Activated effector memory CD4-positive, alpha-beta T cell treated with Interleukin-2 at 50 U/mL for 16 hours (primary cell): ENCODE measurements at regions not wholly inside any gene's neighbourhood (a gene's known extent, or its start where the extent isn't known, plus 50 kb on each side); places are given as distances from the start of the nearest gene placed in this dataset.

Experiments used
- DNase-seq: peaks from one replicate; pipeline ENCODE4 v3.0.0-alpha.2; 2020

- DNase-seq: no peak
These were observed 95.0 kb downstream of the MRPL36 start for GRCh38 chr5:1704676-1705075.

DNA sequence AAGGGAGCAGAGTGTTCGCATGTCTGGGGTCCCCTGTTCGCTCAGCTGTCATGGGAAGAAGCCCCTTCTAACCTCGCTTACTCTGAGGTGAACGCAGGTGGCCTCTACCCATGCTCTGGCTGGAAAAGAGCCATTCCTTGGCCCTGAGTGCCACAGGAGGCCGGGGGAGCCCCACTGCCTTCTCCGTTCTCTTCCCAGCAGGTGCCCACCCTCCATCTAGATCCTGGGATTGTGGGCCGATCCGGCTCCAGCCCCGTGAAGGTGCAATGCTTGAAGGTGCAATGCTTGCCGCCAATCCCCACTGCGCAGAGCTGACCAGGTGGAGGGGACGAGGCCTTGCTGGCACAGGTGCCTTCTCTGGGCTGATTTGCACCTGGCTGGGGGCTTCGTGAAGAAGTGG, 95.4 kb downstream of the MRPL36 start:
- DNase-seq: no peak

- no peak for DNase-seq
These were observed 96.1 kb downstream of the MRPL36 start for GRCh38 chr5:1703352-1704050.

DNA sequence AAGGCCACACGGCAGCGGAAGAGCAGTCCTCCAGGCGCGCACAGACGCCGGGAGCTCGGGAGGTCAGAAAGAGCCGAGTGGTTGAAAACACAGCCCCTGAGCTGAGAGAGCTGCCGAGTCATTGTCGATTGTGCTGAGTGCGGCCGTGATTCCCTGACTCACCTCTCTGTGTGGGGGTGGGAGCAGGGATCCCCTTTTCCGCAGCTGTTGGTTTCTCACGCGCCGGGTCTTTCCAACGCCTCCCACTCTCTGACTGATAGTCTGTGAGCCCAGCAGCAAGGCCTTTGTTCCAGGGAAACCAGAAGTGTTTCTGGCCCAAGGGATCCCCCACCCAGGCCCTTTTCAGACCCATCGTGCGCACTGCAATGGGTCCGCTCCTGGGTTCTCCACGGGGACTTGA, 97.3 kb downstream of the MRPL36 start:
- no peak for DNase-seq

DNA sequence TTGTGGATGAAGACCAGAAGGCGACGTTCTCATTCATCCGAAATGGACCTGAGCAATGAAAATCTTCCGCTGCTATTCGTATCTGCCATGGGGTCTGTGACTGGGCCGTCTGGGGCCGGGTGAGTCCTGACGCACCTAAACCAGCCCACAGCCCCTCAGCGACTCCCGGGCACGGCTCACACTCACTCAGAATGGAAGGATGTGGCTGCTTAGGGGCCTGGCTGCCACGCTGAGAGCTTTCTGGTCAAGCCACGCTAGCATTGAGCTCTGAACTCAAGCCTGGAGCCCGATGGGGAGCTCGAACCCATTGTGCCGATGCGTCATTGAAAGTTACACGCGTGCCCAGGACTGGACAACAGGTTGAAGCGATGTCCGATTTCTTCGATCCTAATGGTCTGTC, 97.8 kb downstream of the MRPL36 start:
- DNase-seq: no peak

- DNase-seq: no peak
These were observed 98.3 kb downstream of the MRPL36 start for GRCh38 chr5:1701216-1701864.

- no peak for DNase-seq
These were observed 100.2 kb downstream of the MRPL36 start for GRCh38 chr5:1699394-1699793.

DNA sequence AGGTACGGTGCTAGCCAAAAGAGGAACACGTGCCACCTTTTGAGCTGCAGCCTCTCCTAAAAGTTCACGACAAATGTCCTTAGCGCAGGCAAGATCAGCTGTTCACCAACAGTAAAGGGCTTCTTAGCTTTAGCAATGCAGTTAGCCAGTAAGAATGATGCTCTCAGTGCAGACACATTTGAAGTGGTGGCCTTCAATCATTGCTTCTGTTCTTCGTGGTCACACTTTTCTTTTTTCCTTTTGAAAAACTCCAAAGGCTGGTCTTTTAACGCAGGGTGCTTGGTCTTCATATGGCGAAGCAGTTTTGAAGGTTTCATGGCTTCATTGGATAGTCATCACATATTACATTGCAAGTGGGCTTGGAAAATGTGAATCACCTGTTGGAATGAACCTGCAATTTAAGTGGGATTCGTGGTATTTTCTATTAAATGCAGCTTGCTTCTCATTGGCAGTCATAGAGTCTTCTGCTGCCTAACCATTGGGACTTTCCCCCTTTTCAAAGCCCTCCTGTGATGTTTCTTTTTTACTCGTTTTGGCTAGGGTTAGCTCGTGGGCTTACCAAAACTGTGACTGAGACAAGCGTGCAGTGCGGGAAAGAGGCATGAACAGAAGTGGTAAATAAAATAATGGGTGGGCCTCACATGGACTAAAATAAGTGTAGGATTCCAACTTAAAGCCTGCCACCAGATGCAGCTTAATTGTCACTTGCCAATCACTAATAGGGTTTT, 100.9 kb downstream of the MRPL36 start:
- no peak for DNase-seq

GRCh38 chr5:1692381-1692780, 107.3 kb downstream of the MRPL36 start:
- DNase-seq: no peak

- DNase-seq: no peak
These were observed 112.2 kb downstream of the MRPL36 start for GRCh38 chr5:1687301-1687970.

GRCh38 chr5:1686016-1686802, 113.4 kb downstream of the MRPL36 start:
- no peak for DNase-seq

- no peak for DNase-seq
These were observed 114.6 kb downstream of the MRPL36 start for GRCh38 chr5:1685066-1685465.

DNA sequence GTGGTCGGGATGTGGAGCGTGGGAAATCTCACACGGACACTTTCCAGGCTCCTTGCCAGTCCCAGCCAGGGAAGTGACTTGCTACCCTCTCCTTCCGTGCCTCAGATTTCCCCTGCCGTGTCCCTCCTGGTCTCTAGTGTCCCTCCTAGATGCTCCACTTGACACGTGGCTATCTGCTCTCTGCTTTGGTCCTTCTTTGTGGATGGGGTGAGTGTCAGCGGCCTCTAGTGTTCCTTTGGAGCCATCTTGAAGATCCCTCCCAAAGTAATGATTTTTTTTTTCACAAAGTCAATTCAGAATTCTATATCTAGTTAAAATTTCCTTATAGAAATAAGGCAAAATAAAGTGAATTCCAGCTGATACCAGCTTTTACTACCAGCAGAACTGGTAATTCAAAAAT, 117.7 kb downstream of the MRPL36 start:
- no peak for DNase-seq

- DNase-seq: no peak
These were observed 126.5 kb downstream of the MRPL36 start for GRCh38 chr5:1673042-1673677.

- DNase-seq: no peak
These were observed 127.2 kb downstream of the MRPL36 start for GRCh38 chr5:1672396-1672795.

DNA sequence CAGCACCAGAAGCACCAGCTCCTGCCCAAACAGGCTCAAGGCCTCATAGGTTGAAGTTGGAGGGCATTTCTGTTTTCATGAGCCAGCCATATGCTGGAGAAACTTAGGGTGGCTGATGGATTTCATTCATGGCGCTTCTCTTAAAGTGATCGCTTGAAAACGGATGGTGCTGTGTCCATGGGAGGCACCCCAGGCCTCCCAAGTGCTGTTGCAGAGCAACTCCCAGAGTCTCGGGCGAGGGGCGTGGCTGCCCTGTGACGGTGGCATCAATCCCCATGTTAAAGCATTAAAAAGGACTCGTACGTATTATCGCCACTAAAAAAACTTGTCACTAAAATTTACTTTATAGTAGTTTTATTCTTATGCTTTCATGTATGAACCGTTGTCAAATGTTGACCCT, 128.3 kb downstream of the MRPL36 start:
- no peak for DNase-seq

DNA sequence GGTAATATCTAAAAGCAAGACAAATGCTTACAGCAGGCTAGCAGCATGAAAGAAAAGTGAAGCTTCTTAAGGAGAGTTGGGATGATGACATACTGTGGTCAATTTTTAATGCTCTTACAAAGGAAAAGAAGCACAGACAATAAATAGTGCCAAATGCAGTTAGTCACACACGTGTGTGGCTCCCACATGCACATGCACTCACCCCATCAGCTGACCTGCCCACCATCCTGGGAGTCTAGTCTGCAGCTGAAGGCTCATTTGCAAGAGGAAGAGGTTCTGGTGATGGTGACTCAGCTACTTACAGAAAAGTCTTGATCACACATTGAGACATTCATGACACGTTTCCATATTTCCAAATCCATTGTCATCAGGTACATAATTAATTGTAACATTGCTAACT, 129.3 kb downstream of the MRPL36 start:
- no peak for DNase-seq

DNA sequence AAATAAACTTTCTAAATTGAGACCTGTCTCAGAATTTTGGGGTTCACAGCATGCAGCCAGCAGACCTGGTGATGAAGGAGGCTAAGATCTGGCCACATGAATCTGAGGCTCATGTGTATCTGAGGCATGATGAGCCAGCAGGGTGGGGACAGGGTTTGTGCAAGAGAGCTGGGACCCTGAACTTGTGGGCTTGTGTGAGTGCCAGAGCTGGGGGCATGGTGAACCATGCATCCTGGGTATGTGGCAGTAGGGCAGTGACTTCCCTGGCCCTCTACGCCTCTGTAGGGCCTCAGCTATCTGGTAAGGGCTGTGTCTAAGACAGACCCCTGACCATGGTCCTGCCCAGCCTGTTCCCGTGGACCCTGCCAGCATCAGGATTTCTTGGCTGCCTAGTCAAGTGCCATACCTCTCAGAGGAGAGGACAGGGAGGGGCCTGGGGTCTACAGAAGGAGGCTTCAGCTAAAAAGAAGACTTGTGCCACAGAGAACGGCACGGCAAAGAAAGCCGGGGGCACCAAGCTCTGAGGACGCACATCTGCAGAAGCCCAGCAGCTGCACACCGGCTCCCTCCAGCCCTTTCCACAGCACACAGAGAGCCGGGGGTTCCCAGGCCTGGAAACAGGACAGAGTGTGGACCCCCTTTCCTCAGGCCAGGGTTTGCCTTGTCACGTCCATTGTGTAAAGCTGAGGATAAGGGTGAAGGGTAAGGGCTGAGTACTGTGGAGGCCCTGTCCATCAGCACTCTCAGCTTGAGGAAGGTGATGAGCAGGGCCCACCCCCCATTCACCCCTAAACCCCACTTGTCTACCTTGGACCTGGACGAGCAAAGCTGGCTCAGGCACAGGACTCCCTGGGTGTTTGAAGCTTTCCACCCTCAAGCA, 130.1 kb downstream of the MRPL36 start:
- DNase-seq: no peak

- no peak for DNase-seq
These were observed 131.4 kb downstream of the MRPL36 start for GRCh38 chr5:1668141-1668721.

DNA sequence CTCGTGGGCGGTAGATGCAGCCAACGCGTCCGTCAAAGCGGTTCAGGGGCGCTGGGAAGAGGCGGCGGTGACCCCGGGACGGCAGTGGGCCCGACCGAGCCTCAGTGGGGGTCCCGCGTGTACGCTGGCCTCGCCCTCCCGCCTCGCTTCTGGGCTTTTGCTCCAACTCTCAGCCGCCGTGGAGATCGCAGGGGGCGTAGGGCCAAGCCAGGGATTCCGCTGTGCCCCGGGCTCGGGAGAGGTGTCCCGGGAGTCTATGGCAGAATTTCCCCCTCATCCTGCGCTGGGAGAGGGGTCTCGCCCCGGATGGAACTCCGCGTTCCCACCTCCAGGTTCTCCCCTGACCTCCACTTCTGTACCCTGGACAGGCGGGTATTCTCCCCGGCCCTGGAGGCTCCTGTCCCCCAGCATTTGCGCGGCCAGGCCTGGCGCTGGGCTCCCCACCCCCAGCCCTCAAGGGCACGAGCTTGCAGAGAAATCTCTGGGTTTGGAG, 131.9 kb downstream of the MRPL36 start:
- DNase-seq: no peak
